ENCODE measurements at regions not wholly inside any gene's neighbourhood (a gene's known extent, or its start where the extent isn't known, plus 50 kb on each side); places are given as distances from the start of the nearest gene placed in this dataset.
"Not testable (repeated sequence)": the region's sequence is repeated elsewhere in the genome, so short reads cannot be mapped to it uniquely, and the experiment has no call there.

GRCh38 chr11:37843603-37844002 is 1245.6 kb upstream of the RAG2 start:
- DNase-seq: no peak

DNA sequence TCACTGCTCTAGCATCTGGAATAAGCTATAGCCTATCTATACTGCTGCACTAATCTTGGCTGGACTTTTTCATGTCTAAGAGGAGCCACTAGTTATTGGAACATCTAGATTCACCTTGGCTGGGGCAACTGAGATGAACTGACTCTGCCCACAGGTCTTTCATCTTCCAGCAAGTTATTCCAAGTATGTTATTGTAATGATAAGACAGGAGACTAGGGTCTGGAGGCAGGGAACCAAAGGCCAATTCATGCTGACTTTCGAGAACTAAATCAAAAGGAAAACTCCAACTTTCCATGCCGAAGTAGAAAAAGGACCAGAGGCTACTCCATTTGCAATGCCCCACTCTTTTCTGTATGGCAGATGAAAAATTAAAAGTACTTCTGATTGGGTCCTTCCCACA is 1243.0 kb upstream of the RAG2 start:
- no peak for DNase-seq

DNA sequence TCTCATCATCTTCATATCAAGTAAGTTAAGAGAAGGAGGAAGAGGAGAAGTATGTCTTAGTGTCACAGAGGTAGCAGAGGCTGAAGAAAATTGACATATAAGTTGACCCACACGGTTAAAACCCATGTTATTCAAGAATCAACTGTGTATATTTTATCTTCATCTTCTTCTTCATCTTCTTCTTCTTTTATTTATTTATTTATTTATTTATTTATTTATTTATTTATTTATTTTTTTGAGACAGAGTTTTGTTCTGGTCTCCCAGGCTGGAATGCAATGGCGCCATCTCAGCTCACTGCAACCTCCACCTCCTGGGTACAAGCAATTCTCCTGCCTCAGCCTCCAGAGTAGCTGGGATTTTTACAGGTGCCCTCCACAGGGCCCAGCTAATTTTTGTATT is 1242.3 kb upstream of the RAG2 start:
- not testable (repeated sequence) for DNase-seq

DNA sequence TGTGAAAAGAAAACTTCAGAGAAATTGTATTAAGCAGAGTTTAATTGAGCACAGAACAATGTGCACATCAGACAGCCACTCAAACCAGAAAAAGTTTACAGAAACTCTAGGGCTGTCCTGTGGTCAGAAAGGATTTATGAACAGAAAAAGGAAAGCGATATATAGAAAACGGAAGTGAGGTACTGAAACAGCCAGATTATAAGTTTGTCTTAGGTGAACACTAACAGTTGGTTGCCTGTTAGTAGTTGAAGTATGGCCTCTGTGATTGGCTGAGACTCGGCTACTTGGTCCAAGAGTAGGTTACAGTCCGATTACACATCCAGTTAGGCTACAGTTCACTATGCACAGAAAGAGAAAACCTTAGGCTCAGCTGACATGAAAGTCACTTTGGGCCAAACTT is 1232.5 kb upstream of the RAG2 start:
- DNase-seq: no peak

DNA sequence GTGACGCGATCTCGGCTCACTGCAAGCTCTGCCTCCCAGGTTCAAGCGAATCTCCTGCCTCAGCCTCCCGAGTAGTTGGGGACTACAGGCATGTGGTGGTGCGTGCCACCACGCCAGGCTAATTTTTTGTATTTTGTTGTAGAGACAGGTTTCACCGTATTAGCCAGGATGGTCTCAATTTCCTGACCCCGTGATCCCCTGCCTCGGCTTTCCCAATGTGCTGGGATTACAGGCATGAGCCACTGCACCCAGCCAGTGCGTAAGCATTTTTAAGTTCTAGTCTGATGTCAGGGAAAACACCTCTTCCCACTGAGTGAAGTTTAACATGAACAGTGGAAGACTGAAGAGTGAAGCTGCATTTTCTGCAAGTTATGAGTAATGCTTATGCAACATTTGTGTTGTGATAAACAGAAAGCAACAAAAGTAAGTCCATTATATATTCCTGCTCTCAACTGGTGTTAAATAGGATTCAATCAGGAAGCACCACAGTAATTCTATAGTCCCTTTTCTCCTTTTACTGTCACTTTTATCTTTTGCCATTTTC is 1219.8 kb upstream of the RAG2 start:
- DNase-seq: no peak

GRCh38 chr11:37812281-37812880 is 1214.3 kb upstream of the RAG2 start:
- no peak for DNase-seq

DNA sequence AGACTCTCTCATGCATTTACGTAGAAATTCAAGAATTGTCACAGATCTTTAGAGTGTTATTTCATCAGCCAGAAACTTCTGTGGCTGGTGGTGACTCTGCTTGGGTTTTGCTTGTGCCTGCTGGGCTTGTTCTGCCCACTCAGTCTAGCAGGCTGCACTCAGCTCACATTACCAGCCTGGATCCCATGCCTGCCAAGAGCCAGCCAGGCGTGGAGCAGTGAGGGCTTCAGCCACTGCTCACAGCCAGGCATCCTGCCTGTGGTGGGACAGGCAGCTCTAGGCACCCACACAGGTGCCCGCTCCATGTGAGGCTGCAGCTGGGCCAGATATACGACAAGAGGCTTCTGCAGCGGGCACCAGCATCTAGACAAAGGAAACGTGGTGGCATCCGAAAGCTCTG is 1213.3 kb upstream of the RAG2 start:
- no peak for DNase-seq

DNA sequence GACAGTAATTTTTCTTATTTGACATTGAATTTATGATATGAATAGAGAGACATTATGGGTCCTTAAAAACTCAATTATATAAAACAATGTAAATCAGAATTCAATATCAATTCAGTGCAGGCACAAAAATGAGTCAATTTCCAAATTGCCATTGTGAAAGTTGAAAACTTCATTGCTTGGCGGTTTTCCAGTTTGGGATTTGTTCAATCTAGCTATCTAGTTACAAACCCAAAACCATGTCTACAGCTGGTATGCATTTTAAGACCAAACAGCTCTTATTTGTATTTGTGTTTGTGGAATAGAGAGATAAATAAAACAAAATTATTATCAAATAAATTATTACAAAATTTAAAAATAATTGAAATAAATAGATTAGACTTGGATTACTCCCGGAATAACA is 1206.6 kb upstream of the RAG2 start:
- no peak for DNase-seq

GRCh38 chr11:37788141-37788877 is 1190.3 kb upstream of the RAG2 start:
- DNase-seq: no peak

GRCh38 chr11:37786214-37786755 is 1188.2 kb upstream of the RAG2 start:
- no peak for DNase-seq

- no peak for DNase-seq
Observed at GRCh38 chr11:37774441-37774840, 1176.4 kb upstream of the RAG2 start.

GRCh38 chr11:37770145-37770544 is 1172.1 kb upstream of the RAG2 start:
- no peak for DNase-seq

DNA sequence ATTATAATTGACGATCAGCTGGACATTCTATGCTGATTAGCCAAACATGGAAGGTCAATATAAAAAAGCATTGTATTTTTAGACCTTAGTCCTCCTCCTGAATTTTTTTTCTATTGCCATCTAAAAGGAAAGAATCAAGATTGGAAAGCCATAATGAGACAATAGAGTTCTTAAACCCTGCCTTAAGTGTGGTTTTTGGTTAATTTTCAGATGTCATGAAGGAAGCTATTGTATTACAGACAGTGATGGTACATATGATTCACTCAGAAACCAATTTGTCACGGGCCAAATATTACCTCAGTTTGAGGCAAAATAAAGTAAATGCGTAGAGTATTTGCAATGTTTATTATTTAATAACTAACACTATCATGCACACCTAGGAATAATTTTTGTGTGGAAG is 1164.0 kb upstream of the RAG2 start:
- DNase-seq: no peak

GRCh38 chr11:37755521-37755920 is 1157.5 kb upstream of the RAG2 start:
- no peak for DNase-seq

DNA sequence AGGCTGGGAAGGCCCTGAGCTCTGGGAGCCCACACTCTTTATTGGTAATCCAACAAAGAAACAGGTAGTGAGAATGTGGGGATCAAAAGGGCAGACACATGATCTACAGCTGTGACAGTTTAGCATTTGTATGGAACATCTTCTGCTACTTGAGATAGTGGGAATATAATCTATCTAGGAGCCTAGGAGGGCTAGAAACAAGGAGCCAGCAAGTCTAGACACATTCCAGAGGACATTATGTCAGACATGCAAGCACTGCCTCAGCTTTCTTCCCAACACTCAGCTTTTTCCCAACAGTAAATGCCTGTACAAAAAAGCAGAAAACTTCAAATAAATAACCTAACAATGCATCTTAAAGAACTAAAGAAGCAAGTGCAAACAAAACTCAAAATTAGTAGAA is 1150.6 kb upstream of the RAG2 start:
- DNase-seq: no peak

DNA sequence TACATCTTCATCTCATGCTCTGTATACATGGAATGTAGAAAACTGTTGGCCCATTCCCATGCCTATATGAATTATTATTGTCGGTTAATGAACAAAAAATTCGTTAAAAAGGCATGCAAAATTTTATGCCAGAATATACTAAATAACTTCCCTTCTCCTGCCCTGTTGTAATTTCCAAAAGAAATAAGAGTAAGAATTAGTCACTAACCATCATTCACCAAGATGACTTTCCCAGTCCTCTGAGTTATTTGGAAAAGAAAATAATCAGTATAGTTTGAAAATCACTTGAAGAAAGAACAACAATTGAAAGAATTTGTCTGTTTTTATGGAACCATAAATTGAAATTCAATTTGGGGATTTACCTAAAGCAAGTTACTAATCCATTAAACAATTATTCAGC is 1149.1 kb upstream of the RAG2 start:
- DNase-seq: no peak

- no peak for DNase-seq
Observed at GRCh38 chr11:37727371-37727770, 1129.3 kb upstream of the RAG2 start.

- no peak for DNase-seq
Observed at GRCh38 chr11:37724315-37724714, 1126.3 kb upstream of the RAG2 start.

GRCh38 chr11:37721485-37721884 is 1123.4 kb upstream of the RAG2 start:
- DNase-seq: no peak

- no peak for DNase-seq
Observed at GRCh38 chr11:37718431-37718999, 1120.5 kb upstream of the RAG2 start.

DNA sequence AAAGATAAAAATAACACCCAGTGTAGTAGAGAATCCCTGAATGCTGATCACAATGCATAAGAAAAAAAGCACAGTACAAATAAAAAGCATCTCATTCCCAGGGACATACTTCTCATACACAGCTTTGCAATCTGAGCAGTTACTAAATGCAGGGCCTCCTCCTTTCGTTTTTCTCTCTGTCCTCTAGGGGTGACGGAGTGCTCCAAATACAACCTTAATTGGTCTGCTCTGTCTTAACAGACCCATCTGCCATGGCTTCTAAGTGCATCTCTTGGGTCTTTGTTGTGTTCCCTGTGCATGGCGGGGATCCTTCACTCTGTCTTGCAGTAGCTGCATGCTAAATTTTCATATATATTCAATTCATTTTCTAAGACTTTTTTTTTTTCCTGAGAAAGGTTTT is 1114.2 kb upstream of the RAG2 start:
- DNase-seq: no peak

GRCh38 chr11:37710031-37710430 is 1112.0 kb upstream of the RAG2 start:
- no peak for DNase-seq

DNA sequence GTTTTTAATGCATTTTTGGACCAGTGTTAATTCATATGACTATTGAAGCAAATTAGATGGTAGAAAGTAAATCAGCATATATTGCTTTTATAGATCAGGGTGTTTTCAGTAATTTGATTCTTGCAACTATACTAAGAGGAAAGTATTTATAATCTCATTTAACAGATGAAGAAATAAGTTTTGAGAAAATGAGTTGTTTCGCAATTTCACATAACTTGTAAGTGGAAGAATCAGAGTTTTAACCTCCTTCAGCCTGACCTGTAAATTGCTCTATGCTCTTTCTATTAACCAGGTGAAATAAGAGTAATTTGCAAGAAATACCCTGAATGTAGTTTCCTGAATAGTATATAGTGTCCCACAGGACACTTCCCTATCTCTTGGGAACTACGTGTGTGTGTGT is 1106.8 kb upstream of the RAG2 start:
- no peak for DNase-seq

GRCh38 chr11:37699644-37700043 is 1101.6 kb upstream of the RAG2 start:
- DNase-seq: no peak

Measured in activated CD4-positive, alpha-beta T cell treated with anti-CD3 and anti-CD28 coated beads, Interleukin-2, amount 50 U/mL, for 48 hours (primary cell).